GM12873 (cell line): ENCODE measurements at regions not wholly inside any gene's neighbourhood (a gene's known extent, or its start where the extent isn't known, plus 50 kb on each side); places are given as distances from the start of the nearest gene placed in this dataset.
A peak's percentile ranks its signal among the peaks of the same experiment; 100 is the strongest.

ENCODE experiments used
- TF ChIP-seq, protein P1 (sequence below): IDR thresholded peaks from 2 replicates; pipeline ENCODE4 v1.5.1; 2012; ENCODE audit warnings: low read depth, mild to moderate bottlenecking, moderate library complexity, low read length, control low read depth; ENCODE audit not compliant: insufficient read depth; ENCODE audit errors: missing control alignments

DNA sequence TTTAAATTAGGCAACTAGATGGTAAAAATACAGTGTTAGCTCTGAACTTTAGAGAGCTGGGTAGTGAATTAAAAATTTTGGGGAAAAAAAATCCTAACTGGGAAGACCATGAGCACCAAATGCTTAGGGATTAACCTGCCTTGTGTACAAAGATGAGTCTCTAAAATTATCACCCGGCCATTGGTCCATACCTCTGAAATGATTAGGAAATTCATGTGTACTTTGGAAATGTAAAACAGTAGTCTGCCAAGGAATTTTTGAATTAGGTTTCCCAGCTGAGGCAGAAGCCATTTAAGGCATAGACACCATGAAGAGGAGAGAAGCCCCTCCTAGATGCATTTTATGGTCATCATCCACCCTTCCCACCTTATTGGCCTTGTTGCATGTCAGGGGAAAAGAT, 670.5 kb upstream of the SALL1 start:
- TF ChIP-seq, protein P1, sequence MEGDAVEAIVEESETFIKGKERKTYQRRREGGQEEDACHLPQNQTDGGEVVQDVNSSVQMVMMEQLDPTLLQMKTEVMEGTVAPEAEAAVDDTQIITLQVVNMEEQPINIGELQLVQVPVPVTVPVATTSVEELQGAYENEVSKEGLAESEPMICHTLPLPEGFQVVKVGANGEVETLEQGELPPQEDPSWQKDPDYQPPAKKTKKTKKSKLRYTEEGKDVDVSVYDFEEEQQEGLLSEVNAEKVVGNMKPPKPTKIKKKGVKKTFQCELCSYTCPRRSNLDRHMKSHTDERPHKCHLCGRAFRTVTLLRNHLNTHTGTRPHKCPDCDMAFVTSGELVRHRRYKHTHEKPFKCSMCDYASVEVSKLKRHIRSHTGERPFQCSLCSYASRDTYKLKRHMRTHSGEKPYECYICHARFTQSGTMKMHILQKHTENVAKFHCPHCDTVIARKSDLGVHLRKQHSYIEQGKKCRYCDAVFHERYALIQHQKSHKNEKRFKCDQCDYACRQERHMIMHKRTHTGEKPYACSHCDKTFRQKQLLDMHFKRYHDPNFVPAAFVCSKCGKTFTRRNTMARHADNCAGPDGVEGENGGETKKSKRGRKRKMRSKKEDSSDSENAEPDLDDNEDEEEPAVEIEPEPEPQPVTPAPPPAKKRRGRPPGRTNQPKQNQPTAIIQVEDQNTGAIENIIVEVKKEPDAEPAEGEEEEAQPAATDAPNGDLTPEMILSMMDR: no peak

DNA sequence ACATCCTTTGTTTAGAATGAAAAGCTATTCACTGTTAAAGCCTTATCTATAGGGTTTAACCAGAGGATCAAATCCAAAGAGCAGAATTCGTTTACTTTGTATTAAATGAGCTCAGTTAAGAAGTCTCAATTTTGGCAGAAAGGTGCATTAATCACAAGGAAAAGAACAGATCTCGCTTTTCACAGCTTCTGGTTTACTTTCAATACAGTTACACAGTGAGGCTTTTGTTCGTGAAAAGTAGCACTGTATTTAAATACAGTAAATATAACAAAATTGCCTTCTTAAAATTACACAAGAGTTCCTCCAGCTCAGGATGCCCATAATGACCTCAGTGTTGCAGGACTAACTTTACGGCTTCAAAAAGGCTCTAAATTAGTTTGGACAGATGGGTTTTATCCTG, 669.1 kb upstream of the SALL1 start:
- TF ChIP-seq, protein P1: no peak

DNA sequence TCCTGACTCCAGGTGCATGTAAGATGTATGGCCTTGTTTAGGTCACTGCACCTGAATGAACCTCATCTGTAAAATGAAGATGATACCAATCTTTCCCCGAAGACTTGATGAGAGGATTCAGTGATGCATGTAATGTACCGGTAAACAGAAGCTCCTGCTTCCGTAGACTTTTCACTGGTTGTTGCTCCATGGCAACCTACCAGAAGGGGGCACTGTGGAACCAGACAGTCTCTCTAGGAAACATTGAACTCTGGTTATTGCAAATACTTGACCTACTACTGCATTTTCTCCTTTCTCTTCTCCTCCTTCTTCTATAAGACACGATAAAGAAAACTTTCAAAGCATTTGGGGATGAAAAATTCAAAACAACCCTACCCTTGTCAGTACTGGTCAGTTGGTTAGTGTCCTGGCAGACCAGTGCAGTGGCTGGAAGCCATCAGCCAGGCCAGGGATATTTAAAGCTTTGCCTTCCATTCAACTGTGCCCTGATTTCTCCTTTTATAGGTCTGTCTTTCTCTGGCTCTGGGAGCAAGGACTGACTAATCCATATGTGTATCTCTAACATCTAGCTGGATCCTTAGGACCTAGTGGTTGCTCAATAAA, 667.4 kb upstream of the SALL1 start:
- TF ChIP-seq, protein P1: peak; percentile 76

DNA sequence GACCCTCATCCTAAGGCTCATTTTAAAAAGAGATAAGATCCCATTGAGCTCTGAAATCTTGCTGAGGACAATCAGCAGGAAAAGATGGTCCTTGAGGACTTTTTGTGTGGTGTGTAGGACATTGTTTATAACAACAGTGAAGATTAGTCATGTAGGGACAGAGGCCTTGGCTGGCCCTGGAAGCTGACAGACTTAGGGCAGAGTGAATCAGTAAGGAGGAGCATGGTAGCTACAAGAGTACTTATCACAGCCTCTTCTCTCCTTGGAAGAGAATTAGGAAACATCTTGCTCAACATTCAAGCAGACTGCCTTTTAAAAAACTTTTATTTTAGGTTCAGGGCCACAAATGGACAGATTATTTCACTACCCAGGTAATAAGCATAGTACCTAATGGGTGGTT, 665.9 kb upstream of the SALL1 start:
- TF ChIP-seq, protein P1: no peak

DNA sequence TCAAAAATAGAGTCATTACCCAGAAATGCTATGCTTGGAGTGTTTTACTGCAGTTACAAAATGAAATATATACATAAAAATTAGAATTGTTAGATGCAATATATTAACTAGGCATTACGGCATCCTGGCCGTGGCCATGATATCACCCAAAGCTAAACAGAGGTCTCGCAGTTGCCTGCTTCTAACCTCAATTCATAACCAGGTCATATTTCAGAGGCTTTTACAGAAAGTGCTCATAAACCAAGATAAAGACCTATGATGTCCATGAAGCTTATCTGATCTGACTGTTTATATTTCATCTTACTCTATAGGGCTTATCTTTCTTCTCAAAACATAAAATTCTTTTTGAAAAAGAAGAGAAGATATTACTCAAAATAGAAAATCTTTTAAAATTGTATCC, 664.5 kb upstream of the SALL1 start:
- TF ChIP-seq, protein P1: no peak

DNA sequence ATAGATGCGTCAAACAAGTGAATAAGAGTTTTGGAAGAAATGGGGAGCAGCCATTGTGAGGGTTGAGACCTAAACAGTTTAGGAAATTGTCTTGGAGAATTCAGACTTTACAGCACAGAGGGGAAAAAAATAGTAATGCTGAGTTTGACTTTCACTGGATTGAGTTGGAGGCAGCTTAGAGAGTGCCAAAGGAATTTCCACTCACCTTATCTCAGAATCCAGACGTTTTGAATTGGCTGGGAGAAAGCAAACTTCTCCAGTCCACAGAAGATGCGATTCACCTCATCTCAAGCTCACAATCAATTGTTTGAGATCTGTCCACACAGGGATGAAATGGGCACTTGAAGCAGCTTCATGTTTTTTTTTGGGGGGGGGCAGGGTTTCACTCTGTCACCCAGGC, 663.5 kb upstream of the SALL1 start:
- TF ChIP-seq, protein P1: no peak

DNA sequence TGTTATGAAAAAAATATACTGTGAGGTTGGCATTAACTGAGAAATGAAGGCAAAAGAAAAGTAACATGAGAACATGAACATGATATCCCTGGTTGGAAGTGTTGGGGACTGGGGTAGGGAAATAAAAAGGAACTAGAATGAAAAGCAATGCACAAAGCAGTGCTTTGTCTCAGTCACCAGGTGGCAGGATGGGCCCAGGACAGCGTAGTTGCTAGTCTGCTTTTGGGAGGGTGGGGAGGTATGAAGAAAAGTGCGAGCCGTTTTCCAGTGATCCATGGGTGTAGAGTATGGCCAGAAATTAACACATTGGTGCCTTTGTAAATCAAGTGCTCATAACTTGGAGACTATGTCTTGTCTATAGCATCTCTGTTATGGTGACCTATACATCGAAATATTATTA, 662.5 kb upstream of the SALL1 start:
- TF ChIP-seq, protein P1: peak; percentile 21
